Neural cell (in vitro differentiated cells): ENCODE measurements at regions not wholly inside any gene's neighbourhood (a gene's known extent, or its start where the extent isn't known, plus 50 kb on each side); places are given as distances from the start of the nearest gene placed in this dataset.

Experiments used
- H2AFZ ChIP-seq: fragments of 200-600, 300-800 bp; sonication (generic), shearing (Covaris generic); 2 replicates; pipeline ENCODE4 v1.6.0; 2014; ENCODE audit warnings: low read depth, mild to moderate bottlenecking, antibody characterized with exemption, low read length, moderate library complexity
- H3F3A ChIP-seq: fragments of 200-600 bp; shearing (Covaris generic); 2 replicates; pipeline ENCODE4 v1.6.1; 2016; ENCODE audit warnings: mild to moderate bottlenecking, moderate library complexity, mixed read lengths, antibody characterized with exemption, low read length; ENCODE audit not compliant: insufficient read depth, poor library complexity, severe bottlenecking
- H3K27ac ChIP-seq: fragments of 200-600, 300-800 bp; sonication (generic), shearing (Covaris generic); 2 replicates; pipeline ENCODE4 v1.5.1; 2014; ENCODE audit warnings: mild to moderate bottlenecking, low read length, moderate library complexity
- H3K27me3 ChIP-seq: fragments of 300-800, 200-600 bp; sonication (generic), shearing (Covaris generic); 2 replicates; pipeline ENCODE4 v1.6.0; 2014; ENCODE audit warnings: mild to moderate bottlenecking, low read depth, low read length, moderate library complexity; ENCODE audit not compliant: insufficient read depth
- H3K36me3 ChIP-seq: fragments of 300-800, 200-600 bp; sonication (generic), shearing (Covaris generic); 2 replicates; pipeline ENCODE4 v1.5.1; 2014; ENCODE audit warnings: mild to moderate bottlenecking, antibody characterized with exemption, low read length, moderate library complexity; ENCODE audit not compliant: insufficient read depth
- H3K4me2 ChIP-seq: fragments of 300-800, 200-600 bp; sonication (generic), shearing (Covaris generic); 2 replicates; pipeline ENCODE4 v1.6.0; 2014; ENCODE audit warnings: mild to moderate bottlenecking, low read length
- H3K4me3 ChIP-seq: fragments of 300-800, 200-600 bp; sonication (generic), shearing (Covaris generic); 2 replicates; pipeline ENCODE4 v1.5.1; 2014; ENCODE audit warnings: mild to moderate bottlenecking, low read length, moderate library complexity
- H3K79me2 ChIP-seq: fragments of 200-600 bp; shearing (Covaris generic); replicated peaks from 2 replicates; pipeline ENCODE4 v1.6.0; 2014; ENCODE audit warnings: mild to moderate bottlenecking, low read length, moderate library complexity; ENCODE audit not compliant: insufficient read depth
- H3K9ac ChIP-seq: fragments of 300-800, 200-600 bp; sonication (generic), shearing (Covaris generic); 2 replicates; pipeline ENCODE4 v1.6.1; 2016; ENCODE audit warnings: mild to moderate bottlenecking, low read length, mixed read lengths
- H3K9me2 ChIP-seq: fragments of 200-600 bp; shearing (Covaris generic); 2 replicates; pipeline ENCODE4 v1.6.1; 2016; ENCODE audit warnings: mild to moderate bottlenecking, low read length, mixed read lengths; ENCODE audit not compliant: insufficient read depth
- H3K9me3 ChIP-seq: fragments of 200-600, 300-800 bp; sonication (generic), shearing (Covaris generic); 2 replicates; pipeline ENCODE4 v1.6.1; 2016; ENCODE audit warnings: mild to moderate bottlenecking, mixed run types, low read length, moderate library complexity, mixed read lengths
- H4K20me1 ChIP-seq: fragments of 200-600 bp; shearing (Covaris generic); 2 replicates; pipeline ENCODE4 v1.6.1; 2016; ENCODE audit warnings: mild to moderate bottlenecking, mixed run types; ENCODE audit not compliant: insufficient read depth
- EP300 ChIP-seq: fragments of 450-650 bp; conservative IDR thresholded peaks from 2 replicates; pipeline ENCODE4 v1.6.1; 2014; ENCODE audit warnings: antibody characterized with exemption, mild to moderate bottlenecking, moderate library complexity; ENCODE audit not compliant: poor library complexity, severe bottlenecking
- EZH2 ChIP-seq: fragments of 200-600, 300-800 bp; shearing (Covaris generic), sonication (generic); IDR thresholded peaks from 2 replicates; pipeline ENCODE4 v1.6.1; 2014; ENCODE audit warnings: antibody characterized with exemption, low read length, borderline replicate concordance, mild to moderate bottlenecking; ENCODE audit not compliant: insufficient read depth, poor library complexity, severe bottlenecking
- MXI1 ChIP-seq: fragments of 450-650 bp; conservative IDR thresholded peaks from 2 replicates; pipeline ENCODE4 v1.6.1; 2014; ENCODE audit warnings: antibody characterized with exemption, mild to moderate bottlenecking; ENCODE audit not compliant: poor library complexity, severe bottlenecking
- POLR2AphosphoS5 ChIP-seq: IDR thresholded peaks from 2 replicates; pipeline ENCODE4 v1.6.1; 2012
- RAD21 ChIP-seq: fragments of 450-650 bp; conservative IDR thresholded peaks from 2 replicates; pipeline ENCODE4 v1.6.1; 2014; ENCODE audit warnings: antibody characterized with exemption, mild to moderate bottlenecking, moderate library complexity
- REST ChIP-seq: IDR thresholded peaks from 2 replicates; pipeline ENCODE4 v1.6.1; 2012; ENCODE audit warnings: borderline replicate concordance
- SMC3 ChIP-seq: fragments of 450-650 bp; conservative IDR thresholded peaks from 2 replicates; pipeline ENCODE4 v1.6.1; 2014; ENCODE audit warnings: antibody characterized with exemption, mild to moderate bottlenecking, moderate library complexity; ENCODE audit not compliant: poor library complexity
- TAF1 ChIP-seq: IDR thresholded peaks from 2 replicates; pipeline ENCODE4 v1.6.1; 2012; ENCODE audit warnings: low read depth
- TF ChIP-seq, protein P1 (sequence below): fragments of 450-650 bp; IDR thresholded peaks from 2 replicates; pipeline ENCODE4 v1.5.1; 2014; ENCODE audit warnings: antibody characterized with exemption, mild to moderate bottlenecking, moderate library complexity; ENCODE audit not compliant: poor library complexity, severe bottlenecking

DNA sequence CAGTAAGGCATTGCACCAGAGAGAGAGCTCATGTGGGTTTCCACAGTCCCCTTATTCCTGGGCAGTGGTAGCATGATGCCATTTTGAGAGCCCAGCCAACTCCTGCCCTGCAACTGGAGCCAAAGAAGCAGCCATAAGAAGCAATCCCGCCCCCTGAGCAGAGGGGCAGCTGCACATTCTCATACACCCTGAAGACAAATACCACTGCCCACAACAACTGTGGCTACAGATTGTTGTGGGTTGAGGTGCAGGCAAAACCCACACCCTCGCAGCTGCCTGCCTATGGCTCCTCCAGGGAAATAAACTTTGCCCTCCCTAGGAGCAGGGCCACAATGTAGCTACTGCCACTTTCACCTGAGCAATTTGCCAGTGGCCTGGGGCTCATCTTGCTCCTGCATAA, 219.4 kb upstream of the NRXN1 start:
- no peaks in the 10 kb centered on the region for H3F3A ChIP-seq
- no peaks in the 10 kb centered on the region for H3K36me3 ChIP-seq
- TF ChIP-seq POLR2AphosphoS5 (no peak), RAD21 (no peak), TAF1 (no peak), SMC3 (no peak), EZH2 (no peak), MXI1 (no peak), EP300 (no peak)
- no peaks in the 10 kb centered on the region for H3K27me3 ChIP-seq
- no peak overlapping the region for H3K27ac ChIP-seq
- H4K20me1 ChIP-seq, result no peaks in the 10 kb centered on the region
- H2AFZ ChIP-seq, result no peak overlapping the region
- no peaks in the 10 kb centered on the region for H3K9me3 ChIP-seq
- H3K4me3 ChIP-seq, result no peak overlapping the region
- H3K79me2 ChIP-seq, result no peaks in the 10 kb centered on the region
- no peak overlapping the region for H3K4me2 ChIP-seq
- no peaks in the 10 kb centered on the region for H3K9me2 ChIP-seq
- H3K9ac ChIP-seq, result no peak overlapping the region

DNA sequence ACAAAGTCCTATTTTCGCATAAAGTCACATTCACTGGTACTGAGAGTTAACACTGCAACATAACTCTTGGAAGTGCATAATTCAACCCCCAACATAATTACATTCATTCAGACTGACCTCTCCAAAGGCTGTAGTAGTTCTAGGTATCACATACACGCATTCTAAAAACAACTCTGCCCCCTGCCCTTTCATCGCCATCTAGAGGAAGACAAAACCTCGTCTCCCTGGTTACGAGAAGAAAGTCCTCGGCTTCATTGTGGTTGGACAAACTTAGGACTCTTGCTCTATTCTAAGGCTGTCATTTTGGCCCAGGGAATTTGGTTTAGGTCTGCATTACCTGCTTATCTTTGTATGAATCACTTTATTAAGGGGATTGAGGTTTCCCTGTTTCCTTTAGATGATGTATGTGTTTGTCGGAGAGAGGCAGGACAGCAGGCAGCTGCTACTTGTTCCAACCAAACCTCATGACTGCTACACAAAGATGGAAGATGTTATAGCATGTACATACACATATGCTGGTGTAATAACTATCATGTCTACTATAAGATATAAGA, 215.4 kb upstream of the NRXN1 start:
- H3K79me2 ChIP-seq, result no peaks in the 10 kb centered on the region
- H3K4me2 ChIP-seq, result no peak overlapping the region
- H3K4me3 ChIP-seq, result no peak overlapping the region
- no peaks in the 10 kb centered on the region for H3K9me2 ChIP-seq
- H3K9ac ChIP-seq, result no peak overlapping the region
- H3K36me3 ChIP-seq, result no peaks in the 10 kb centered on the region
- no peaks in the 10 kb centered on the region for H4K20me1 ChIP-seq
- no peaks in the 10 kb centered on the region for H3K27me3 ChIP-seq
- H3K27ac ChIP-seq, result no peak overlapping the region
- H3F3A ChIP-seq, result no peaks in the 10 kb centered on the region
- no peaks in the 10 kb centered on the region for H3K9me3 ChIP-seq
- TF ChIP-seq, protein P1, sequence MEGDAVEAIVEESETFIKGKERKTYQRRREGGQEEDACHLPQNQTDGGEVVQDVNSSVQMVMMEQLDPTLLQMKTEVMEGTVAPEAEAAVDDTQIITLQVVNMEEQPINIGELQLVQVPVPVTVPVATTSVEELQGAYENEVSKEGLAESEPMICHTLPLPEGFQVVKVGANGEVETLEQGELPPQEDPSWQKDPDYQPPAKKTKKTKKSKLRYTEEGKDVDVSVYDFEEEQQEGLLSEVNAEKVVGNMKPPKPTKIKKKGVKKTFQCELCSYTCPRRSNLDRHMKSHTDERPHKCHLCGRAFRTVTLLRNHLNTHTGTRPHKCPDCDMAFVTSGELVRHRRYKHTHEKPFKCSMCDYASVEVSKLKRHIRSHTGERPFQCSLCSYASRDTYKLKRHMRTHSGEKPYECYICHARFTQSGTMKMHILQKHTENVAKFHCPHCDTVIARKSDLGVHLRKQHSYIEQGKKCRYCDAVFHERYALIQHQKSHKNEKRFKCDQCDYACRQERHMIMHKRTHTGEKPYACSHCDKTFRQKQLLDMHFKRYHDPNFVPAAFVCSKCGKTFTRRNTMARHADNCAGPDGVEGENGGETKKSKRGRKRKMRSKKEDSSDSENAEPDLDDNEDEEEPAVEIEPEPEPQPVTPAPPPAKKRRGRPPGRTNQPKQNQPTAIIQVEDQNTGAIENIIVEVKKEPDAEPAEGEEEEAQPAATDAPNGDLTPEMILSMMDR, result no peak
- no peak for TF ChIP-seq EZH2
- TF ChIP-seq EP300, result no peak
- TF ChIP-seq TAF1, result no peak
- TF ChIP-seq SMC3, result no peak
- no peak for TF ChIP-seq REST
- TF ChIP-seq POLR2AphosphoS5, result no peak
- TF ChIP-seq RAD21, result no peak
- no peak for TF ChIP-seq MXI1
- no peak overlapping the region for H2AFZ ChIP-seq
